Peyer's patch (tissue), 4 donors: ENCODE measurements at regions not wholly inside any gene's neighbourhood (a gene's known extent, or its start where the extent isn't known, plus 50 kb on each side); places are given as distances from the start of the nearest gene placed in this dataset.
A peak's percentile ranks its signal among the peaks of the same experiment; 100 is the strongest.
"Not testable (repeated sequence)": the region's sequence is repeated elsewhere in the genome, so short reads cannot be mapped to it uniquely, and the experiment has no call there.

Experiments
- DNase-seq, 3 donors: peaks; one replicate each; pipeline ENCODE4 v3.0.0-alpha.2; 2017 to 2019
- H3K27ac ChIP-seq, 4 donors: fragments of 200-600 bp; sonication (generic); one replicate each; pipeline ENCODE4 v1.5.1; 2016 to 2019
- H3K27me3 ChIP-seq, 2 donors: fragments of 200-600 bp; sonication (generic); one replicate each; pipeline ENCODE4 v1.5.1; 2019
- H3K36me3 ChIP-seq, 3 donors: fragments of 200-600 bp; sonication (generic); one replicate each; pipeline ENCODE4 v1.5.1; 2016 to 2019
- H3K4me1 ChIP-seq, 4 donors: fragments of 200-600 bp; sonication (generic); one replicate each; pipeline ENCODE4 v1.5.1; 2016 to 2019
- H3K4me3 ChIP-seq, 4 donors: fragments of 200-600 bp; sonication (generic); 1 replicate in 3 of 4; 2 replicates in 1 of 4; pipeline ENCODE4 v1.5.1; 2016 to 2019; ENCODE audit warnings: mild to moderate bottlenecking in 1 of 4
- H3K9me3 ChIP-seq, 4 donors: fragments of 200-600 bp; sonication (generic); one replicate each; pipeline ENCODE4 v1.5.1; 2016 to 2019; ENCODE audit warnings: mild to moderate bottlenecking in 1 of 4
- CTCF ChIP-seq, 6 experiments: fragments of 450-650 bp in 4 of 6; fragments of 200-600 bp in 2 of 6; sonication (generic) in 1 of 6; IDR thresholded peaks; one replicate each; pipeline ENCODE4 v1.5.1; 2017 to 2019; ENCODE audit warnings: antibody characterized with exemption in 6 of 6, mild to moderate bottlenecking in 3 of 6, moderate library complexity in 1 of 6
- POLR2A ChIP-seq, 2 donors: fragments of 450-650 bp; IDR thresholded peaks; one replicate each; pipeline ENCODE4 v1.5.1; 2017; ENCODE audit warnings: antibody characterized with exemption in 2 of 2, mild to moderate bottlenecking in 2 of 2, moderate library complexity in 2 of 2

GRCh38 chr19:41511628-41512027, 64.3 kb upstream of the CEACAM21 start:
- H3K4me3 ChIP-seq: no peak overlapping the region
- no peak for DNase-seq
- no peaks in the 10 kb centered on the region for H3K27me3 ChIP-seq
- TF ChIP-seq CTCF (IDR thresholded peaks at IDR 0.05) (no peak), POLR2A (IDR thresholded peaks at IDR 0.05) (no peak)
- H3K4me1 ChIP-seq: no peaks in the 10 kb centered on the region
- no peak overlapping the region for H3K27ac ChIP-seq
- H3K36me3 ChIP-seq: no peaks in the 10 kb centered on the region
- no peaks in the 10 kb centered on the region for H3K9me3 ChIP-seq

- no peak overlapping the region for H3K27ac ChIP-seq
- TF ChIP-seq POLR2A (IDR thresholded peaks at IDR 0.05) (no peak), CTCF (IDR thresholded peaks at IDR 0.05) (no peak)
- no peak overlapping the region for H3K4me3 ChIP-seq
- H3K4me1 ChIP-seq: no peaks in the 10 kb centered on the region
- H3K27me3 ChIP-seq: no peaks in the 10 kb centered on the region
- no peaks in the 10 kb centered on the region for H3K36me3 ChIP-seq
- DNase-seq: no peak
- no peaks in the 10 kb centered on the region for H3K9me3 ChIP-seq
Measured at GRCh38 chr19:41515015-41515652, 60.8 kb upstream of the CEACAM21 start.

GRCh38 chr19:41516292-41517171, 59.4 kb upstream of the CEACAM21 start:
- peak in 4 of 6 experiments; percentile 5 to 33 (median 14) for TF ChIP-seq CTCF (IDR thresholded peaks at IDR 0.05)
- not testable (repeated sequence) for H3K36me3 ChIP-seq, H3K4me1 ChIP-seq, H3K9me3 ChIP-seq, H3K27me3 ChIP-seq, H3K4me3 ChIP-seq
- H3K27ac ChIP-seq: peak overlapping the region in 1 of 4 donors; percentile 33
- DNase-seq: peak in 2 of 3 donors; percentile 67 to 71

GRCh38 chr19:41518141-41518540, 57.8 kb upstream of the CEACAM21 start:
- no peak overlapping the region for H3K4me3 ChIP-seq
- no peak for TF ChIP-seq POLR2A (IDR thresholded peaks at IDR 0.05)
- no peaks in the 10 kb centered on the region for H3K27me3 ChIP-seq

GRCh38 chr19:41521138-41521930, 54.6 kb upstream of the CEACAM21 start:
- peak in 2 of 3 donors; percentile 63 to 74 for DNase-seq
- H3K27ac ChIP-seq: peak overlapping the region; percentile 76 to 94 (median 88)
- peak overlapping the region; percentile 43 to 53 (median 50) for H3K4me3 ChIP-seq
- not testable (repeated sequence) for H3K4me1 ChIP-seq, H3K27me3 ChIP-seq, H3K36me3 ChIP-seq, H3K9me3 ChIP-seq

More at GRCh38 chr19:41518141-41518540, 57.8 kb upstream of the CEACAM21 start:
- Histone ChIP-seq H3K9me3 (no peaks in the 10 kb centered on the region), H3K4me1 (peaks cover 0 to 5% (median 0%) of the 10 kb centered on the region in 4 donors), H3K36me3 (no peaks in the 10 kb centered on the region), H3K27ac (no peak overlapping the region)
- no peak for DNase-seq

GRCh38 chr19:41521931-41522555, 53.9 kb upstream of the CEACAM21 start:
- Histone ChIP-seq H3K36me3 (no peaks in the 10 kb centered on the region), H3K27ac (peak overlapping the region; percentile 76 to 94 (median 88))

More at GRCh38 chr19:41521931-41522555, 53.9 kb upstream of the CEACAM21 start:
- Histone ChIP-seq H3K4me1 (peaks cover 0 to 5% (median 0%) of the 10 kb centered on the region in 4 donors), H3K27me3 (no peaks in the 10 kb centered on the region), H3K9me3 (no peaks in the 10 kb centered on the region), H3K4me3 (peak overlapping the region; percentile 43 to 53 (median 50))
- TF ChIP-seq POLR2A (IDR thresholded peaks at IDR 0.05): no peak
- TF ChIP-seq CTCF (IDR thresholded peaks at IDR 0.05): no peak
- peak in 1 of 3 donors; percentile 69 for DNase-seq
